Esophagus muscularis mucosa (tissue), 4 donors: ENCODE measurements at regions not wholly inside any gene's neighbourhood (a gene's known extent, or its start where the extent isn't known, plus 50 kb on each side); places are given as distances from the start of the nearest gene placed in this dataset.

Experiments
- EP300 ChIP-seq: sonication (generic); formaldehyde crosslinking; IDR thresholded peaks from one replicate; pipeline ENCODE4 v1.6.1; 2017; ENCODE audit warnings: antibody characterized with exemption
- POLR2A ChIP-seq: fragments of 450-650 bp; IDR thresholded peaks from one replicate; pipeline ENCODE4 v1.6.1; 2017; ENCODE audit warnings: antibody characterized with exemption, moderate library complexity, mild to moderate bottlenecking, low read depth
- POLR2AphosphoS5 ChIP-seq, 2 donors: sonication (generic); formaldehyde crosslinking; IDR thresholded peaks; one replicate each; pipeline ENCODE4 v1.6.1; 2017; ENCODE audit warnings: antibody characterized with exemption in 2 of 2
- TF ChIP-seq, protein P1 (sequence below), 3 experiments: fragments of 200-600 bp in 2 of 3; fragments of 450-650 bp in 1 of 3; sonication (generic) in 2 of 3; IDR thresholded peaks; one replicate each; pipeline ENCODE4 v1.5.1; 2017 to 2019; ENCODE audit warnings: antibody characterized with exemption in 3 of 3, mild to moderate bottlenecking in 2 of 3, moderate library complexity in 1 of 3

DNA sequence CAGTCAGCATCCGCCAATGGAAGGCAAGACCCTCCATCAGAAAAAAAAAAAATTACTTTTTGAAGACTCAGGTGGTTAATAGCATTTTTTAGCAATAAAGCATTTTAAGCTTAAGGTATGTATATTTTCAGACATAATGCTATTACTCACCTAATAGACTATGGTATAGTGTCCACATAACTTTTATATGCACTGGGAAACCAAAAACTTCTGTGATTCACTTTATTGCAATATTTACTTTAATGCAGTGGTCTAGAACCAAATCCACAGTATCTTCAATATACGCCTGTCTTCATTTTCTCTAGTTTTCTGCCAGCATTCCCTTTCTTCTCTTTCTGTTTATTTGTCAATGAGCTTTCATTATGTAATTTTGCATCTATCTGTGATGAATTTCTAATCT, 418.1 kb downstream of the SLITRK6 start:
- TF ChIP-seq POLR2AphosphoS5 (IDR thresholded peaks at IDR 0.05) (no peak), POLR2A (no peak), EP300 (no peak)
- TF ChIP-seq, protein P1, sequence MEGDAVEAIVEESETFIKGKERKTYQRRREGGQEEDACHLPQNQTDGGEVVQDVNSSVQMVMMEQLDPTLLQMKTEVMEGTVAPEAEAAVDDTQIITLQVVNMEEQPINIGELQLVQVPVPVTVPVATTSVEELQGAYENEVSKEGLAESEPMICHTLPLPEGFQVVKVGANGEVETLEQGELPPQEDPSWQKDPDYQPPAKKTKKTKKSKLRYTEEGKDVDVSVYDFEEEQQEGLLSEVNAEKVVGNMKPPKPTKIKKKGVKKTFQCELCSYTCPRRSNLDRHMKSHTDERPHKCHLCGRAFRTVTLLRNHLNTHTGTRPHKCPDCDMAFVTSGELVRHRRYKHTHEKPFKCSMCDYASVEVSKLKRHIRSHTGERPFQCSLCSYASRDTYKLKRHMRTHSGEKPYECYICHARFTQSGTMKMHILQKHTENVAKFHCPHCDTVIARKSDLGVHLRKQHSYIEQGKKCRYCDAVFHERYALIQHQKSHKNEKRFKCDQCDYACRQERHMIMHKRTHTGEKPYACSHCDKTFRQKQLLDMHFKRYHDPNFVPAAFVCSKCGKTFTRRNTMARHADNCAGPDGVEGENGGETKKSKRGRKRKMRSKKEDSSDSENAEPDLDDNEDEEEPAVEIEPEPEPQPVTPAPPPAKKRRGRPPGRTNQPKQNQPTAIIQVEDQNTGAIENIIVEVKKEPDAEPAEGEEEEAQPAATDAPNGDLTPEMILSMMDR (IDR thresholded peaks at IDR 0.05) = no peak
